GM19099 (cell line): ENCODE measurements at regions not wholly inside any gene's neighbourhood (a gene's known extent, or its start where the extent isn't known, plus 50 kb on each side); places are given as distances from the start of the nearest gene placed in this dataset.

Experiments used
- POLR2A ChIP-seq: IDR thresholded peaks from 3 replicates; pipeline ENCODE4 v1.6.1; 2011; ENCODE audit warnings: low read depth; ENCODE audit not compliant: insufficient read length; ENCODE audit errors: extremely low read depth

DNA sequence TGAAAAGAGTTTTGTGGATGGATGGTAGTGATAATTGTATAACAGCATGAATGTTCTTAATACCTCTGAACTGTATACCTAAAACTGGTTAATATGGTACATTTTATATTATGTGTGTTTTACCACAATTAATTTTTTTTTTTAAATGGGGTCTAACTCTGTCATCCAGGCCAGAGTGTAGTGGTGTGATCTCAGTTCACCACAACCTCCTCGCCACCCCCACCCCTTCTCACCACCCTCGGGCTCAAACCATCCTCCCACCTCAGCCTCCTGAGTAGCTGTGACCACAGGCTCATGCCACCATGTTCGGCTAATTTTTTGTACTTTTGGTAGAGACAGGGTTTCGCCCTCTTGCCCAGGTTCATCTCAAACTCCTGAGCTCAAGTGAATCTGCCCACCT, 123.2 kb downstream of the CDRT15L2 start:
- TF ChIP-seq POLR2A = no peak

DNA sequence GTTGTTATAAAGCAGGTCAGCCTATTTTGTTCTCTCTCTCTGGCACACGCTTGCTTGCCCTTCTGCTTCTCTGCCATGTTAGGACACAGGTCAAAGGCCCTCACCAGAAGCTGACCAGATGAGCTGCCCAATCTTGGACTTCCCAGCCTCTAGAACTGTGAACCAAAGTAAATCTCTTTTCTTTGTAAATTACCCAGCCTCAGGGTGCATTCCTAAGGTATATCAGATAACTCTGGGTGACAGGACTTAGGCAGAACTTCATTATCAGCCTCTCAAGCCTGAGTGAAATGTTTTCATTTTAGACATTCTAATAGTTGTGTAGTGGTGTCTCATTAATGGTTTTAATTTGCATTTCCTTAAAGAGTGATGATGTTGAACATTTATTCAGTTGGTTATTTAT, 124.3 kb downstream of the CDRT15L2 start:
- no peak for TF ChIP-seq POLR2A

GRCh38 chr17:20706751-20707373, 127.3 kb downstream of the CDRT15L2 start:
- TF ChIP-seq POLR2A = no peak

DNA sequence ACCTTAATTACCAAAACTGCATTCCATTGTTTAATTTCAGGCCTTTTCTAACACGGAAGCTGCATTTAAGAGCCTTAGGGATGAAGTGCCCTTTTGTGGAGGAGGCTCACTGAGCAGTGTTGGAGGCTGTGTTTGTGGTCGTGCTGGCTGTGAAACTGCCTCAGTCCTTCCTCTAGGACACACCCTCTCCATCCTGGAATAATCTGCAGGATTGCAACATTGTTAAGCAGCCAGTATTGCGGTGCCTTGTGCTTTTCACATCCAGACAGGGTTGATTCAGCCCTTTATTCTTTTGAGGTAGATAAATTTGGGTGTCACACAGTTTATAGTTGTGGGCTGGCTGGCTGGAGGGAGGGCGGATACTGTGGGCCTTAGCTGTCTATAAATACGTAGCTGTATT, 141.6 kb downstream of the CDRT15L2 start:
- no peak for TF ChIP-seq POLR2A

GRCh38 chr17:20728181-20728580, 148.7 kb downstream of the CDRT15L2 start:
- no peak for TF ChIP-seq POLR2A

DNA sequence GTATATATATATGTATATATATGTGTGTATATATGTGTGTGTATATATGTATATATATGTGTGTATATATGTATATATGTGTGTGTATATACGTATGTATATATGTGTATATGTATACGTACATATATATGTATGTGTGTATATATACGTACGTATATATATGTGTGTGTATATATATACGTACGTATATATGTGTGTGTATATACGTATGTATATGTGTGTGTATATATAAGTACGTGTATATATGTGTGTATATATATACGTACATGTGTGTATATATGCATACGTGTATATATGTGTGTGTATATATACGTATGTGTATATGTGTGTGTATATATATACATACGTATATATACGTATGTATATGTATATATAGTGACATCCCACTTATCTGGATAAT, 154.4 kb downstream of the CDRT15L2 start:
- TF ChIP-seq POLR2A = no peak

- TF ChIP-seq POLR2A = no peak
Observed at GRCh38 chr17:20735796-20736195, 156.3 kb downstream of the CDRT15L2 start.

DNA sequence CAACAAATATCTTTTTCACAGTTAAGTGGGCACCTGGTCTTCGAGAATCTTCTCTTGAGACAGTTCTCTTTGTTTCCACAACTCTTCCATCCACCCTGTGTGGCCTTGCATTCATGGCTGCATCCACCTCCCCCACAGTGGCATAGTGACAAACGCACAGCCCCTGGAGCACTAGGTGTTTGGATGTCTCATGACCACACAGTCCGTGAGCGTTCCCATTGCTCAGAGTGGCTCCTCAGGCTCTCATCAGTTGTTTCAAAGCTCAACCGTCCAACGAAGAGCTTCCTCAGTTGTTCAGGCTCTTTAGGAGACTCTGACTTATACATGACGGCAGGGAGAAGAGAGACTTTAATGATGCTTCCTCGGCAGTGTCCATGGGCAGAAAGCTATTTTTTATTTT, 191.6 kb downstream of the CDRT15L2 start:
- TF ChIP-seq POLR2A = no peak

DNA sequence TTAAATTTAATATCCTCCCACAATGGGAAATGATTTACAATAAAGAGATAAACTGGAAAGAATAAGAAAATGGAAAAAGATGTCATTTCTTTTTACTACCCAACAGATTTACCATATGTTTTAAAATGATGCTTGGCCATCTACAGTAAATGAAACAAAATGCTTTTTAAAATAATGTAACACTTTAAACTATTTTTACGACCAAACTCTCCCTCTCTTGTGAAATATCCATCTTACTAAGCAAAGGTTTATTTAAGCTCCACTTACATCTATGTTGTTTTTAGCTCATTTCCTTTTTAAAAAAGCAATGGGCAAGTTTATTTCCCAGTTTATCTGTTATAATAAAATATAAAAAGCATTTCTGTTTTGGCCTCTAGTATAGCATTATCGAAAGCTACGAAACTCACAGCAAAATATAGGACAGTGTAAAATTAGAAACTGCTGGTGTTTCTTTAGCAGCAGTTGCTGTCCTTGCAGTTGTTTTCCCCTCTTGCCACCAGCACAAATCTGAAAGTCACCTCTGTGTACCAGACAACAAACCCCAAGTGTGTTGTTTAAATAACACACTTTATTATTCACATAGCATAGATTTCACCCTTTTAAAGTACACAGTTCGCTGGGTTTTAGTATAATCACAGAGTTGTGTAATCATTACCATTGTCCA, 195.1 kb downstream of the CDRT15L2 start:
- TF ChIP-seq POLR2A = no peak

- no peak for TF ChIP-seq POLR2A
Observed at GRCh38 chr17:20775331-20775730, 195.8 kb downstream of the CDRT15L2 start.

- no peak for TF ChIP-seq POLR2A
Observed at GRCh38 chr17:20779521-20779920, 200.0 kb downstream of the CDRT15L2 start.

- TF ChIP-seq POLR2A = no peak
Observed at GRCh38 chr17:20781260-20781659, 201.7 kb downstream of the CDRT15L2 start.

DNA sequence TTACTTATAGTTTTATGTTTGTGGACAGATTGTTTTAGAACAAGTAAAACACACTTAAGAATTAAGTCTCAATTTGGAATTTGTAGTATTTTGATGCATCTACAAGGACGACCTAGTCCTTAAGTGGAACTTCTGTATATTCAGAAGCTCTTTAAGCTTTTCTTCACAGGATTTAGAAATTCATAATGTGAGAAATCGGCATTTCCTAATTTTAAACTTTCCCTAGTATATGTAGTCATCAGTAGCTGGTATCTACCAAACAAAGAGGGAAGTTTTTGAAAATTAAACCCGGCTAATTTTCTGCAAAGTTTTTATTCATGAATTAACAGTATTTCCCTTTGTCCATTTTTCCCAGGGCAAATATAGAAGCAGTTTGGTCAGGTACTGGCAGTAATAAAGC, 203.6 kb downstream of the CDRT15L2 start:
- TF ChIP-seq POLR2A = no peak

DNA sequence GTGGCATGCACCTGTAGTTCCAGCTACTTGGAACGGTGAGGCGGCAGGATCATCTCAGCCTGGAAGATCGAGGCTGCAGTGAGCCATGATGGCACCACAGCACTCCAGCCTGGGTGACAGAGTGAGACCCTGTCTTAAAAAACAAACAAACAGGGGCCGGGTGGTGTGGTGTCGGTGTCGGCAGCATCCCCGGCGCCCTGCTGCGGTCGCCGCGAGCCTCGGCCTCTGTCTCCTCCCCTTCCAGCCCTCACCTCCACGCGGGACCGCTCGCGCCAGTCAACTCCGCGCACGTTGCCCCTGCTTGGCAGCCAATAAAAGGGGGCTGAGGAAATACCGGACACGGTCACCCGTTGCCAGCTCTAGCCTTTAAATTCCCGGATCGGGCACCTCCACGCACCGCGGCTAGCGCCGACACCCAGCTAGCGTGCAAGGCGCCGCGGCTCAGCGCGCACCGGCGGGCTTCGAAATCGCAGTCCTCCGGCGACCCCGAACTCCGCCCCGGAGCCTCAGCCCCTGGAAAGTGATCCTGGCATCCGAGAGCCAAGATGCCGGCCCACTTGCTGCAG, 204.7 kb downstream of the CDRT15L2 start:
- no peak for TF ChIP-seq POLR2A

- TF ChIP-seq POLR2A = no peak
Observed at GRCh38 chr17:20787281-20787680, 207.8 kb downstream of the CDRT15L2 start.

GRCh38 chr17:20791626-20792025, 212.1 kb downstream of the CDRT15L2 start:
- TF ChIP-seq POLR2A = no peak
